ENCODE measurements at regions not wholly inside any gene's neighbourhood (a gene's known extent, or its start where the extent isn't known, plus 50 kb on each side); places are given as distances from the start of the nearest gene placed in this dataset.
"Not testable (repeated sequence)": the region's sequence is repeated elsewhere in the genome, so short reads cannot be mapped to it uniquely, and the experiment has no call there.

DNA sequence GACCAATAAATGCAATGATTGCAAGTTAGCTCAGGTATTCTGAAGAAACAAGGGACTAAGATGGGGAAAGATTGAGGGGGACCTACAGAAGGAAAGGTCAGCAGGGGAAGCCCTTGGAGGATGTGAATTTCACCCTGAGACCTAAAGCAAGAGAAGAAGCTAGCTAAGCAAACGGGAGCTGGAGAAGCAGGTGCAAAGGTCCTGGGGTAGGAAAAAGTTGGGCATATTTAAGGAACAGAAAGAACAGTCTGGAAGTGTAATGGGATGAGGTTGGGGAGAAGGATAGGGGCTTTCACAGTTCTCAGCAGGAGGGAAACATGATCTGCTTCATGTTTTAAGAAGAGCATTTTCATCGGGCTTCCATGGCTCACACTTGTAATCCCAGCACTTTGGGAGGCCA is 89.7 kb upstream of the SLC45A1 start:
- no peak for DNase-seq (ENCODE audit: low spot score)

DNA sequence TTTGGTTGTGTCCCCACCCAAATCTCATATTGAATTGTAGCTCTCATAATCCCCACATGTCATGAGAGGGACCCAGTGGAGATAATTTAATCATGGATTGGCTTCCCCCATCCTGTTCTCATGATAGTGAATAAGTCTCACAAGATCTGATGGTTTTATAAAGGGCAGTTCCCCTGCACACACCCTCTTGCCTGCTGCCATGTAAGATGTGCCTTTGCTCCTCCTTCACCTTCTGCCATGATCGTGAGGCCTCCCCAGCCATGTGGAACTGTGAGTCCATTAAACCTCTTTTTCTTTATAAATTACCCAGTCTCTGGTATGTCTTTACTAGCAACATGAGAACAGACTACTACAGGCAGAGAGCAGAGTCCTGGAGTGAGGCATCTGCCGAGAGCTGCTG is 90.2 kb upstream of the SLC45A1 start:
- DNase-seq (ENCODE audit: low spot score), result not testable (repeated sequence)

DNA sequence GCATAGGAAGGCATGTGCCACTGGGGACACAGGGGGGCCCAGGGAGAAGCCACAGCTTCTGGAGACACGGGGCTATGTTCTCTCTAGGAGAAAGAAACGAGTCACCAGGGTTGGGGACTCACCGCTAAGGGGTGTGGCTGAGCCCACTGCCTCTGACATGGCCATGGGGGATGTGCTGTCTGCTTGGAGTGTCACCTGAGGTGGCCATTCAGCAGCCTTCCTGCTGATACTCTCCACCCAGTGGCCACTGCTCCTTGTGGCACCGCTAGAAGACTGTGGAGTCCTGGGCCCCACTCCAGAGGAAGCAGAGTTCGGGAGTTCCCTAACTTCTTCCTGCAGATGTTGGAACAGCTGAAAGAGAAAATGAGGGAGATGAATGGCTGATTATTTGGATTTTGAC is 91.2 kb upstream of the SLC45A1 start:
- no peak for DNase-seq (ENCODE audit: low spot score)

DNA sequence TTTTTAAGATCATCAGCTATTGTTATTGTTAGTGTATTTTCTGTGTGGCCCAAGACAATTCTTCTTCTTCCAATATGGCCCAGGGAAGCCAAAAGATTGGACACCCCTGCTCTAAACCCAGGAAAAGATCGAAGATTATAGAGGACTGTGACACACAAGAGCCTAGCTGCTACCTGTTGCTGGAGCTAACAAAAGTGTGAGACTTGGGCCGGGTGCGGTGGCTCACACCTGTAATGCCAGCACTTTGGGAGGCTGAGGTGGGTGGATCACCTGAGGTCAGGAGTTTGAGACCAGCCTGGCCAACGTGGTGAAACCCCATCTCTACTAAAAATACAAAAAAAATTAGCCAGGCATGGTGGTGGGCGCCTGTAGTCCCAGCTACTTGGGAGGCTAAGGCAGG is 91.9 kb upstream of the SLC45A1 start:
- DNase-seq (ENCODE audit: low spot score), result not testable (repeated sequence)

DNA sequence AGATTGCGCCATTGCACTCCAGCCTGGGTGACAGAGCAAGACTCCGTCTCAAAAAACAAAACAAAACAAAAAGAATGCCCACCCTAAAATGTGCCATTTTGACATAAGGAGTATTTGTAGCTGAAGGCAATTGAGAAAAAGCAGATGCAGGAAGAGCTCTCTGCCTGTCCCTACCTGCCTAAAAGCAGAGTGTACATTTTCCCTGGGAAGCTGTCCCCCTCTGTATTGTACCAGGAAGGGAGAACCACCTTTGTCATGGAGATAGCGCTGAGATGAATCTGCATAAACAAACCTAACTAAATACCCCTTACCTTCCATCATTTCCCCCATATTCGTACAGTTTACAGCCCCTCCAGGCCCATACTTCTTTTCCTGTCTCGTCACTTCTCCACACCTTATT is 94.4 kb upstream of the SLC45A1 start:
- no peak for DNase-seq (ENCODE audit: low spot score)

DNA sequence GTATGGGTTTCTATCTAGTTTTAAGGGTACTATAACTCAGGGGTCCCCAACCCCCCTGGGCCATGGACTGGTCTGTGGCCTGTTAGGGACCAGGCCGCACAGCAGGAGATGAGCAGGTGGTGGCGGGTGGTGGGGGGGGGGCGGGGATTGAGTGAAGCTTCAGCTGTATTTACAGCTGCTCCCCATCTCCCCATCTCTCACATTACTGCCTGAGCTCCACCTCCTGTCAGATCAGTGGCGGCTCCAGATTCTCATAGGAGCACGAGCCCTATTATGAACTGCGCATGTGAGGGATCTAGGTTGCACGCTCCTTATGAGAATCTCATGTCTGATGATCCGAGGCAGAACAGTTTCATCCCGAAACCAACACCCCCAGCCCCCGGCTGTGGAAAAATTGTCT is 95.1 kb upstream of the SLC45A1 start:
- DNase-seq (ENCODE audit: low spot score), result no peak

DNA sequence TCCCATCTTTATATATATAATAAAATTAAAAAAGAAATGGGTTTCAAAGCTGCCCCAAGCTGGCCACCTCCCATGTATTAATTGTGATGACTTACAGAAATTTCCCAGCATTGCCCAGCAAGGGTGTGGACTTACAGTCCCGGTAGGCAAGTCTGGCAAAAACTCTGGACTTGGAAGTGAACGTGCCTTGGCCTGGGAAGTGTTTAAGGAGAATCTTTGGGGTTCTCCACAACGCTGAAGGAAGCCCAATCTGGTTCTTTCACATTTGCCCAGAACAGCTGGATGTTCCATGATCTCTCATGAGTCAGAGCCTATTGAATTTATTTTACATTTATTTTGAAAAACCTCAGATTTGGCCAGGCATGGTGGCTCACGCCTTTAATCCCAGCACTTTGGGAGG is 98.4 kb upstream of the SLC45A1 start:
- DNase-seq (ENCODE audit: low spot score), result no peak

DNA sequence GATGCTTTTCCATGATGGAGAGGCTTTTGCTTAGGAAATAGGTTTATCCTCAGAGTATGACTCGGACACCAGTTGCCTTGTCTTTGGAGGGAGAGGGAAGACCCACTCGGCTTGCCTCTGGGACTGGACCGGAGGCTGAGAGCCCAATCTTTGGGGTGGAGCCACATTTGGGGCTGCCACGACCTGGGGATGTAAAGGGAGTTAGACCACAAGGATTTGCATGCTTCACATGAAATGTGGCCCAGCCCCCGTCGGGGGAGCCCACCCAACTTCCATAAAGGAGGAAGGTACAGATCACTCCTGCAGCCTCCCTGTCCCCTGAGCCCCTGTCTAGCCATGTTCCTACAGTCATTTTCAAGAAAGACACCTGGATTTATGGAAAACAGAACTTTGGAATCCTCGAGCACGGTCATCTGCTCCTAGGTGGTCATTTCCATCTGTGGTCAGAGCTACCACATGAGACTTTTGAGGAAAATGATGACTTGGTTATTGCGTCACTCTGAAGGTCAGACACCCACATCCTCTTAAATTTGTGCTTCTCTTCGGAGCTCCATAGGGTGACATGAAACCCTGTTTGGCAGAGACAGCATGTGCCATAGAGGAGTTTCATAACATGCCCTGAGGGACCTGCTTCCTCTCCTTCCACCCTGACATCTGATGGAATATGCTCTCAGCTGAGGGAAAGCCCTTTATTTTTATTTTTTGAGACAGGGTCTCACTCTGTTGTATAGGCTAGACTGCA is 99.4 kb upstream of the SLC45A1 start:
- no peak for DNase-seq (ENCODE audit: low spot score)

DNA sequence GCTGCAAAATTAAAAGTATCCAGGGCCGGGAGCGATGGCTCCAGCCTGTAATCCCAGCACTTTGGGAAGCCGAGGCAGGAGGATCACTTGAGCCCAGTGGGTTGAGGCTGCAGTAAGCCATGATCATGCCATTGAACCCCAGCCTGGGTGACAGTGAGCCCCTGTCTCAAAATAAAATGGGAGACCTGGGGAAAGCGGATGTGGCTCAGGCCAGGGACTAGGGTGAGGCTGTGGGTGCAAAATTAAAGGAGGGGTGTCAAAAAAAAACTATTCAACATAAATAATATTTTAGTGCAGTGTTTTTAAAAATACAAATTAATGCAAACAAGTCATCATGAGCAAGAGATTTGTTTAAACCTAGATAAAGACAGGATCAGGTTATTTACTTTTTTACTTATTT is 100.1 kb upstream of the SLC45A1 start:
- no peak for DNase-seq (ENCODE audit: low spot score)

DNA sequence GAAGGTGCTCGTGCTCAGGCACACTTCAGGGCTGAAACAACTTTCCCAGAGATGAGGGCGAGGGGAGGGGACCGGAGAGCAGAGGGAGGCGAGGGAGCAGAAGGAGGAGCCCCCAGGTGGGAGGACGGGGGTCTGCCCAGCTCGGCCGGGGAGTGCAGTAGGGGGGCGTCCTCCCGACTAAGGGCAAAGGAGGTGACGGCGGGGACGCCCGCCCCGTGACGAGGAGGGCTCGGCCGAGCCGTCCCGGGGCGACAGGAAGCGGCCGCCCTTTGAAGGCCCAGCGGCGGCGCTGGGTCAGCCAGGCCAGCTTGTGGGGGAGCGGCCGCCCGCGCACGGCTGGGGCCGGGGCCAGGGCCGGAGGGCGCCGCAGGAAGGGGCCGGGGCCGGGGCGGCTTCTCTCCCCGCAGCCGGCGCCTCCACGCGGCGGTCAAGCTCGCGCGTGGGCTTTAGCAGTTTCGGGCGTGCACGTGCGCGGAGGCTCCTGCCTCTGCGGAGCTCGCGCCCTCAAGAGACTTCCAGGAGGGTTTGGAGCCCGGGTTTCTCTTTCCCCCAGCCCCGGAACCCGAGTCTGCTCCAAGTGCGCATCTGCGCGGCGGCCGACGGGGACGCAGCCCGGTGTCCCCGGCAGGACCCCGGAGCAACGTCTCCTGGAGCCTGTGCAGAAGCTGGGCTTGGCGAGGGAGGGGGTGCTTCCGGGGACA is 100.8 kb upstream of the SLC45A1 start:
- peak; percentile 39 for DNase-seq (ENCODE audit: low spot score)

DNA sequence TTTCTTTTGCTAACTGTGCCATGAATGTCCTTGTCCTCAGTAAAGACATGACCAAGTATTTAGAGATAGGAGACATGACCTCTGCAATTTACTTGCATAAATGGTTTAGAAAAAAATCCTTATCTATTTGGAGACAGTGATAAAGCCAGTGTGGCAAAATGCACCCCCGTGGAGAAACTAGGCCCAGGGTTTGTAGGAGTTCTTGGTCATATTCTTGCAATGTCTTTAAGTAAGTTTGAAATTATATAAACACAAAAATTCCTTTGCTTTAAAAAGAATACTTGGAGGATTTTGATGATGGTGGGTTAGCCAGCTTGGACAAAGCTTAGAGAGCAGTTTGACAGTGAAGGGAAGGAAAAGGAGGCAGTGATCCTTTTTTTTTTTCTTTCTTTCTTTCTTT is 101.9 kb upstream of the SLC45A1 start:
- DNase-seq (ENCODE audit: low spot score), result no peak

DNA sequence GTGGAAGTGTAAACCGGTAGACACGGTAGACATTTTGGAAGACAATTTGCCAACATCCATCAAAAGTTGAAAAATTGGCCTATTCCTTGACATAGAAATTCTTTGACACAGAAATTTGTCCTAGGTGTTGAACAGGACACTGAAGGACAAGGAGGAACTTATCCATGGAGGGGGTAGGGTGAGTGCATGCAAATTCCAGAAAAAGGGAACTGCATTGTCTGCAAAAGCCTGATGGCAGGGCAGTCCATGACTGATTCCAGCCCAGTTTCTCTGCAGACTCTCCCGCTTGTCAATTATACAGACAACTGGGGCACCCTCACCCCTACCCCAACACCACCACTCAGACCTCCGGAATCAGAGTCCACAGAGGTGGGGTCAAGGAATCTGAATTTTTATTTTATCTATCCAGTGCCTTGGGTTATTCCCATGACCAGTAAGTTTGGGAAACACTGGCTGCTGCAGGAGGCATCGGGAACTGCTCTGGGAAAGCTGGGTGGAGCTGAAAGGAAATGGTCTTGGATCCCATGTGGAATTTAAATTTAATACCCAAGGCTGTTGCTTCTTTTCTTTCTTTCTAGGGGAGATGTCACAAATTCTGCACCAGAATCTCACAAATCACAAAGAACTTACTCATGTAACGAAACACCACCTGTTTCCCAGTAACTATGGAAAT is 103.3 kb upstream of the SLC45A1 start:
- no peak for DNase-seq (ENCODE audit: low spot score)

DNA sequence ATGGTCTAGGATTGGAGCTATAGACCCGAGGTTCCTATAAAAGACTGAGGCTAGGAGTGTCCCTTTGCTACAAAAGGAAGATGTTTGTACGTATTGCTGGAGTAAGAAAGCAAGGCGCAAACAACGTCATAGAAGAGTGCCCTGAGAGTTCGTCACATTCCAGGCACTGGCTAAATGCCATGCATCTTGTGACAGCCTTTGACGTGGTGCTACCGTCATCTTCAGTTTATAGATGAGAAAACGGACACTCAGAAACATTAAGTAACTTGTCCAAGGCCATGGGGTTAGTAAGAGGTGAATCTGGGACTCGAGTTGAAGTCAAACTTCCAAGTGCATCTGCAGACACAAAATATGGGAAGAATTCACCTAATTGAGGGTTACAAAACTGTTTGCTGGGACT is 104.2 kb upstream of the SLC45A1 start:
- no peak for DNase-seq (ENCODE audit: low spot score)

DNA sequence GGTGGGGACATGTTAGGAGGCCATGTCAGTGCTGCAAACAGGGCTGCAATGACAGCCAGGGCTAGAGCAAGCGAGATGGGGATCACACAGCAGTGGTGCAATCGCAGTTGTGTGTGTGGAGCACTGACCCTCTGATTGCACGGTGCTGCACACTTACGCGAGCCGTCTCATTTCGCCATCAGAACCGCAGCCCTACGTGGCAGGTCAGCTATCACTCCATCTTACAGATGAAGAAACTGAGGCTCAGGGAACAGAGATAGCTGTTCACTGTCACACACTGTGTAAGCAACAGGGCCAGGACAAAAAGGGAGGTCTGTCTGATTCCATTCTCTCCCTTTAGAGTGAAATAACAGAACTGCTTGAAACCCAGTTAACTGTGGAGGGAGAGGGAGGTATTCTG is 104.8 kb upstream of the SLC45A1 start:
- DNase-seq (ENCODE audit: low spot score), result no peak

DNA sequence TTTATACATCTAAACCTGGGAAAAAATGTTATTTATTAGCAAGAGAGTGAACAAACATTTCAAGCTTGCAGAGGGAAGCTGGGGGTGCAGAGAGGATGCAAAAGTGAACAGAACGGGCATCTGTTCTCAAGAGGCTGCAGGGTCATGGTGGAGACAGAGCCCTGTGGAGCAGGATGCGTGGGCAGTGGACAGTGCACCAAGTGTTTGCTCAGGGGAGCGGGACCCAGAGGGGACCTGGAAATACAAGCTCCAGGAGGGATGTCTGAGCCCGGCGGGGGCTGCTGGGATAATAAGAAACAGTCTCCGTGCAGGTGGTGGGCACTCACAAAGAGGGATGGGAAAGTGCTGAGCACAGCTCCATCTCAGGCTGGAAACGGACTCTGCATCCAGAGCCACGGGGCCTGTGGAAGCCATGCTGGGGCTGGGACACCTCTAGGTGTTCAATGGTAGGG is 105.3 kb upstream of the SLC45A1 start:
- no peak for DNase-seq (ENCODE audit: low spot score)

DNA sequence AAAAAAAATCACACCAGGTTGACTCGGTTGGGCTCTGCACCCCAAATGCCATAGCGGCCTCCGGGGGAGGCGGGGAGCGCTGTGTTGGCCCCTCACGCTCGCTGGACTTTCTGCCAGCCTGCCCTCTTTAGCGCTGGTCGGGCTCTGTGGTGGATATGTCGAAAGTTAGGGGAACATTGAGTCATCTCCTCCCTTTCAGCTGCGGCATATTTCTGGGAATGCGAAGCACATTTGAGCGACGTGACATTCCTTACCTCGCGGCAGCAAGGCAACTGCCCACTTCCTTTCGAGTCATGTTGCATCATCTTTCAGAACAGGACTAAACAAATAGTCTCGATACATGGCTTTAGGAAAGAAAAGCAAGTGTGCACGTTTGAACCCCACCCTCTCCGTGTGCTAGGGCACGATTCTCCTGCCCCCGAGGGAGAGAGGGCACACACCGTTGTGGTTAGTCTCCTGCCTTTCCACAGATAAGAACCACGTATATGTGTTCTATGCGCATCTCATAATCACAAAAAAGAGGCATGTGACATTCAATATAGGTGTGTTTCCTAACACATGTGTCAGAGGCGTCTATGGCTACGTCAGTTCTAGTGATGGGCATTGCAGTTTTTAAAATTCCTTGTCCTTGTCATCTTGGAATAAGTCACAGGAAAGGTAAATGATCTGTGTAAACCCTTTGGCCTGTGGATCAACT is 105.9 kb upstream of the SLC45A1 start:
- peak; percentile 79 for DNase-seq (ENCODE audit: low spot score)

DNA sequence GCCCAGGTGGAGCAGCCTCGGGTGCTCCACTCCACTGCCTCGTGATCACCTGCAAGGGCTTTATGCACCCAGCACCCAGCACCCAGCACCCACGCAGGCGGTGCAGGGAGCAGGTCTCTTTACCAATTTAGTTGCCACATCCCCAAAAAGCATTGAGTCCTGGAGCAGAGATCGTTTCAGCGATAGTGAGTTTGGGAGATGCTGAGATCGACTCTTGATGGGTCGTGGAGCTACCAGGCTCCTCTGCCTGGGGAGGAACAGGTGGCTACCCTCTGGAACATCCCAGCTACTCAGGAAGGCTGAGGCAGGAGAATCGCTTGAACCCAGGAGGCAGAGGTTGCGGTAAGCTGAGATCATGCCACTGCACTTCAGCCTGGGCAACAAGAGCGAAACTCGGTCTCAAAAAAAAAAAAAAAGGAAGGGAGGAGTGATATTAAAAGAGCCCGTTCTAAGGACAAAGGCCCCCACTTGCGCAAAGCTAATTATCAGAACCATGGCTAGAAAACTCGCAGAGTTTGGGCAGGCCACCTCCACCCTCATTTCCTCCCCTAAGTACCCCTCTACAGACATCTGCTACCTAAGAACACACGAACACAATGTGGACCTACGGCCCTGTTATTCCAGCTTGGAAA is 106.5 kb upstream of the SLC45A1 start:
- no peak for DNase-seq (ENCODE audit: low spot score)

DNA sequence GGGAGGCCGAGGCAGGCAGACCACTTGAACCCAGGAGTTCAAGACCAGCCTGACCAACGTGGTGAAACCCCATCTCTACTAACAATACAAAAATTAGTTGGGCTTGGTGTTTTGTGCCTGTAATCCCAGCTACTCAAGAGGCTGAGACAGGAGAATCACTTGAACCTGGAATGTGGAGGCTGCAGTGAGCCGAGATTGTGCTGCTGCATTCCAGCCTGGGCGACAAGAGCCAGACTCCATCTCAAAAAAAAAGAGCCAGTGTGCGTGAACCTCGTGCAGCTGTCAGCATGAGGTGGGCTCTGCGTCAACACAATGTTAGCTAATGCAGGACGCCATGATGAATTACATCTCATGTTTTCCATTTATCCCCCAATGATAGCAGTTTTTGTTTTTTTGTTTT is 110.7 kb upstream of the SLC45A1 start:
- DNase-seq (ENCODE audit: low spot score), result no peak

DNA sequence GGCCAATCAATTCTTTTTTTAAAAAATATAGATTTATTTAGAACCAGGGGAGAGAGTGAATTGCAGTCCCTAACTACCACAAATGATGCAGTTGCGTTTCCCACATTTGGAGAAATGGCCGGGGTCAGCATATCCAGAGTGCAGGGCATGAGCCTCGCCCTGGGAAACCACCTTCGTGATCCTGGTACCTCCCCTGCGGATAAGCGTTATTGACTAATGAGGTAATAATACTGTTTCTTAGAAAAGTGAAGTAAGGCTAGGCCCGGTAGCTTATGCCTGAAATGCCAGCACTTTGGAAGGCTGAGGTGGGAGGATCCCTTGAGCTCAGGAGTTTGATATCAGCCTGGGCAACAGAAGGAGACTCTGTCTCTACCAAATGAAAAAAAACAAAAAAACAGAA is 111.5 kb upstream of the SLC45A1 start:
- DNase-seq (ENCODE audit: low spot score), result no peak

DNA sequence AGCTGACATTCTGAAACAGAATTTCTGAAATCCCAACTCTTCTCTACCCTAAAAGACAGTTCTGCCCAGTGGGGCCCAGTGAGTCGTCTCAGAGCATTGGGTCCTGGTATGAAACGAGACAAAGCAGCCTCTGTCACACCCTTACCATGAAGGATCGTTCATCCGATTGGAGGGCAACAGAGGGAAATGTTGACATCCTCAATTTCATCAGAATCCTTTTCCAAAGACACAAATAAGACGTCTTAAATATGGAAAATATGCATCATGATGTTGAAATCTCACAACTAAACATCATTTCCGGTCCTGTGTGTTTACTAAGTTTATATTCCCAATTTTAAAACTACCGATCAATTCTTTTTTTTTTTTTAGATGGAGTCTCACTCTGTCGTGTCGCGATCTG is 112.1 kb upstream of the SLC45A1 start:
- DNase-seq (ENCODE audit: low spot score), result no peak

DNA sequence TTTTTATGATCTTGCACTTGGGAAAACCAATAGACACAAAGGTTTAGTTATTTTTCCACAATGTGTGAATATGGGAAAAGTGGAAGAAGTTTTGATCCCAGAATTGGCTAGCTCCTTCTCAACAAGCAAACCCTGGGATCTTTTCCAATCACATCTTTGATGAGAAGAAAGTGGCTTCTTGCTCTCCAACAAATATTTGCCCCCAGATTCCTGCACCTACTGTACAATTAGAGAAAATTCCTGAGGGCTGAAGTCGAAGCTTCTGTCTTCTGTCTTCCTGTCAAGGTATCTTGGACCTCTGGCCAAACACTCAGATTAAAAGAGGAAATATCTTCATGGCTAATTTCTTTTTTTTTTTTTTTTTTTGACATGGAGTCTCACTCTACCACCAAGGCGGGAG is 113.1 kb upstream of the SLC45A1 start:
- DNase-seq (ENCODE audit: low spot score), result no peak

DNA sequence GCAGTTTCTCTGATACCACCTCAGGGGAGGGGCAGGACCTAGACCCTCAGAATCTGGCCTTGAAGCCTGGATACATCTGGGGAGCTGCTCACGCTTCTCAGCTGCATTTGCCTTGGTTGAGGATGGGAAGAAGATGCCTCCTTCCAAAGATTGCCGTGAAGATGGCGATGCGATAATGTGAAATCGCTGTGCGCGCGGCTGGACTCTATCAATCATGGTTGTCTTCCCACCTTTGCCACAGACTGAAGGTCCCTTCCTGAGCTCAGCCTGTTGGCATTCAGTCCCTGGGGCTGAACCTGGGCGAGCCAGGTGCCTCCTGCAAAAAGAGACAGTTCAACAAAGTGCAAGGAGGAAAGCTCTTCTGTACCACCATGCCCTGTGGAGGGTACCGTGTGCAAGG is 114.4 kb upstream of the SLC45A1 start:
- no peak for DNase-seq (ENCODE audit: low spot score)

Measured in AG08396 (cell line).